Astrocyte (in vitro differentiated cells and primary cell): ENCODE measurements at regions not wholly inside any gene's neighbourhood (a gene's known extent, or its start where the extent isn't known, plus 50 kb on each side); places are given as distances from the start of the nearest gene placed in this dataset.

Experiments used
- DNase-seq: peaks from one replicate; pipeline ENCODE4 v3.0.0-alpha.2; 2010; ENCODE audit warnings: low read depth
- FAIRE-seq: peaks from 2 replicates; lab custom pipeline; 2011; peaks lifted over from hg19 to GRCh38; lab: Jason Lieb, UNC
- H2AFZ ChIP-seq: 2 replicates; pipeline ENCODE4 v1.6.0; 2012; ENCODE audit warnings: low read depth, low read length, inconsistent platforms
- H3K27ac ChIP-seq: 2 replicates; pipeline ENCODE4 v1.5.1; 2011; ENCODE audit warnings: low read depth, low read length, inconsistent platforms
- H3K27me3 ChIP-seq: 2 replicates; pipeline ENCODE4 v1.6.0; 2011; ENCODE audit warnings: low read length, inconsistent platforms; ENCODE audit not compliant: insufficient read depth
- H3K36me3 ChIP-seq: 2 replicates; pipeline ENCODE4 v1.5.1; 2011; ENCODE audit warnings: low read length, inconsistent platforms; ENCODE audit not compliant: insufficient read depth
- H3K4me1 ChIP-seq: 2 replicates; pipeline ENCODE4 v1.5.1; 2011; ENCODE audit warnings: low read length, inconsistent platforms; ENCODE audit not compliant: insufficient read depth
- H3K4me2 ChIP-seq: 2 replicates; pipeline ENCODE4 v1.6.0; 2012; ENCODE audit warnings: low read length, inconsistent platforms
- H3K4me3 ChIP-seq: 2 replicates; pipeline ENCODE4 v1.5.1; 2011; ENCODE audit warnings: low read depth, mild to moderate bottlenecking, low read length, inconsistent platforms; ENCODE audit not compliant: insufficient read depth
- H3K79me2 ChIP-seq: 2 replicates; pipeline ENCODE4 v1.6.0; 2012; ENCODE audit warnings: mild to moderate bottlenecking, low read length, inconsistent platforms; ENCODE audit not compliant: insufficient read depth
- H3K9ac ChIP-seq: 2 replicates; pipeline ENCODE4 v1.6.0; 2012; ENCODE audit warnings: mild to moderate bottlenecking, low read length, inconsistent platforms
- H3K9me3 ChIP-seq: 2 replicates; pipeline ENCODE4 v1.5.1; 2012; ENCODE audit warnings: low read depth, mild to moderate bottlenecking, low read length, inconsistent platforms; ENCODE audit not compliant: insufficient read depth
- H4K20me1 ChIP-seq: 2 replicates; pipeline ENCODE4 v1.6.0; 2012; ENCODE audit warnings: low read length, inconsistent platforms; ENCODE audit not compliant: insufficient read depth
- H3K27ac Mint-ChIP-seq: one replicate; pipeline ENCODE4 v1.8.0; 2021; ENCODE audit warnings: mild to moderate bottlenecking, mixed read lengths; ENCODE audit not compliant: unreplicated experiment
- H3K27me3 Mint-ChIP-seq: one replicate; pipeline ENCODE4 v1.8.0; 2021; ENCODE audit warnings: low read depth, mixed read lengths; ENCODE audit not compliant: unreplicated experiment
- H3K36me3 Mint-ChIP-seq: one replicate; pipeline ENCODE4 v1.8.0; 2021; ENCODE audit warnings: low read depth, mixed read lengths; ENCODE audit not compliant: unreplicated experiment
- H3K4me1 Mint-ChIP-seq: one replicate; pipeline ENCODE4 v1.8.0; 2021; ENCODE audit warnings: low read depth, mixed read lengths; ENCODE audit not compliant: unreplicated experiment
- H3K4me3 Mint-ChIP-seq: one replicate; pipeline ENCODE4 v1.8.0; 2021; ENCODE audit warnings: mild to moderate bottlenecking, moderate library complexity, mixed read lengths; ENCODE audit not compliant: unreplicated experiment
- H3K9me3 Mint-ChIP-seq: one replicate; pipeline ENCODE4 v1.8.0; 2021; ENCODE audit warnings: mild to moderate bottlenecking, mixed read lengths; ENCODE audit not compliant: unreplicated experiment
- EZH2 ChIP-seq: IDR thresholded peaks from 2 replicates; pipeline ENCODE4 v1.6.1; 2012; ENCODE audit warnings: mild to moderate bottlenecking, low read length, inconsistent platforms; ENCODE audit not compliant: insufficient read depth
- TF ChIP-seq, protein P1 (sequence below): IDR thresholded peaks from 2 replicates; pipeline ENCODE4 v1.5.1; 2011; ENCODE audit warnings: low read depth, mild to moderate bottlenecking, inconsistent platforms, low read length, moderate library complexity; ENCODE audit not compliant: insufficient read depth

- Histone ChIP-seq H3K79me2 (no peaks in the 10 kb centered on the region), H3K4me1 (no peaks in the 10 kb centered on the region), H3K36me3 (no peaks in the 10 kb centered on the region), H4K20me1 (no peaks in the 10 kb centered on the region), H3K9ac (no peak overlapping the region), H3K27ac (no peak overlapping the region), H2AFZ (no peak overlapping the region), H3K27me3 (peaks cover 2% of the 10 kb centered on the region), H3K4me3 (no peak overlapping the region), H3K4me2 (no peak overlapping the region), H3K9me3 (no peaks in the 10 kb centered on the region)
- H3K9me3 Mint-ChIP-seq, result no peaks in the 10 kb centered on the region
- FAIRE-seq (no peak), DNase-seq (peak; percentile 10)
- H3K27ac Mint-ChIP-seq, result peak overlapping the region; percentile 20
- no peaks in the 10 kb centered on the region for H3K36me3 Mint-ChIP-seq
- H3K27me3 Mint-ChIP-seq, result no peaks in the 10 kb centered on the region
- TF ChIP-seq, protein P1, sequence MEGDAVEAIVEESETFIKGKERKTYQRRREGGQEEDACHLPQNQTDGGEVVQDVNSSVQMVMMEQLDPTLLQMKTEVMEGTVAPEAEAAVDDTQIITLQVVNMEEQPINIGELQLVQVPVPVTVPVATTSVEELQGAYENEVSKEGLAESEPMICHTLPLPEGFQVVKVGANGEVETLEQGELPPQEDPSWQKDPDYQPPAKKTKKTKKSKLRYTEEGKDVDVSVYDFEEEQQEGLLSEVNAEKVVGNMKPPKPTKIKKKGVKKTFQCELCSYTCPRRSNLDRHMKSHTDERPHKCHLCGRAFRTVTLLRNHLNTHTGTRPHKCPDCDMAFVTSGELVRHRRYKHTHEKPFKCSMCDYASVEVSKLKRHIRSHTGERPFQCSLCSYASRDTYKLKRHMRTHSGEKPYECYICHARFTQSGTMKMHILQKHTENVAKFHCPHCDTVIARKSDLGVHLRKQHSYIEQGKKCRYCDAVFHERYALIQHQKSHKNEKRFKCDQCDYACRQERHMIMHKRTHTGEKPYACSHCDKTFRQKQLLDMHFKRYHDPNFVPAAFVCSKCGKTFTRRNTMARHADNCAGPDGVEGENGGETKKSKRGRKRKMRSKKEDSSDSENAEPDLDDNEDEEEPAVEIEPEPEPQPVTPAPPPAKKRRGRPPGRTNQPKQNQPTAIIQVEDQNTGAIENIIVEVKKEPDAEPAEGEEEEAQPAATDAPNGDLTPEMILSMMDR, result no peak
- TF ChIP-seq EZH2, result no peak
- H3K4me1 Mint-ChIP-seq, result peaks cover 13% of the 10 kb centered on the region
- H3K4me3 Mint-ChIP-seq, result no peak overlapping the region
Observed at GRCh38 chr2:104318001-104318665, 535.8 kb upstream of the POU3F3 start.

GRCh38 chr2:104321116-104321795 lies 532.7 kb upstream of the POU3F3 start:
- TF ChIP-seq, protein P1, result no peak
- TF ChIP-seq EZH2, result no peak
- Mint-ChIP-seq H3K27ac (no peak overlapping the region), H3K4me3 (no peak overlapping the region), H3K36me3 (no peaks in the 10 kb centered on the region), H3K4me1 (peaks cover 13% of the 10 kb centered on the region), H3K27me3 (no peaks in the 10 kb centered on the region), H3K9me3 (no peaks in the 10 kb centered on the region)
- H3K4me1 ChIP-seq, result no peaks in the 10 kb centered on the region
- H3K9me3 ChIP-seq, result no peaks in the 10 kb centered on the region
- no peak overlapping the region for H3K4me3 ChIP-seq
- no peak overlapping the region for H3K9ac ChIP-seq
- peak overlapping the region; percentile 21 for H3K4me2 ChIP-seq
- peaks cover 2% of the 10 kb centered on the region for H3K27me3 ChIP-seq
- H3K27ac ChIP-seq, result no peak overlapping the region
- no peaks in the 10 kb centered on the region for H4K20me1 ChIP-seq
- no peaks in the 10 kb centered on the region for H3K36me3 ChIP-seq
- H2AFZ ChIP-seq, result no peak overlapping the region
- no peak for DNase-seq
- no peak for FAIRE-seq
- H3K79me2 ChIP-seq, result no peaks in the 10 kb centered on the region
